Caco-2 (cell line): ENCODE measurements at regions not wholly inside any gene's neighbourhood (a gene's known extent, or its start where the extent isn't known, plus 50 kb on each side); places are given as distances from the start of the nearest gene placed in this dataset.

Source experiments
- BruUV-seq: library from RNA; stranded (reverse); fragments of 400-500 nt; replicated peaks from 2 replicates; lab custom pipeline; 2021; lab: Mats Ljungman, UMichigan
- CTCF ChIA-PET: fragments of 300-600 bp; sonication (Branson Sonifier 250); formaldehyde crosslinking; loops from one replicate; lab custom pipeline; 2022; ENCODE audit warnings: antibody characterized with exemption; lab: Charles Lee
- POLR2A ChIA-PET: fragments of 300-600 bp; sonication (Branson Sonifier 250); formaldehyde crosslinking; loops from one replicate; lab custom pipeline; 2022; ENCODE audit warnings: antibody characterized with exemption; lab: Charles Lee
- DNase-seq, 2 experiments: peaks; one replicate each; pipeline versions ENCODE4 v3.0.0 to v3.0.0-alpha.2; 2020 to 2022
- H3K27me3 ChIP-seq: replicated peaks from 2 replicates; pipeline ENCODE4 v1.6.0; 2011; ENCODE audit warnings: low read length; ENCODE audit not compliant: control insufficient read depth, insufficient read depth
- H3K36me3 ChIP-seq: 2 replicates; pipeline ENCODE4 v1.5.1; 2011; ENCODE audit warnings: low read length; ENCODE audit not compliant: control insufficient read depth, insufficient read depth
- H3K4me1 ChIP-seq: fragments of 250-450 bp; sonication (Bioruptor Pico); 2 replicates; pipeline ENCODE4 v1.5.1; 2020; ENCODE audit warnings: mild to moderate bottlenecking
- H3K4me3 ChIP-seq: 2 replicates; pipeline ENCODE4 v1.5.1; 2011; ENCODE audit warnings: low read depth, mild to moderate bottlenecking, control low read depth, low read length
- H3K9me3 ChIP-seq: fragments of 250-450 bp; sonication (Bioruptor Pico); 2 replicates; pipeline ENCODE4 v1.5.1; 2020; ENCODE audit warnings: mild to moderate bottlenecking, moderate library complexity
- H3K27ac Mint-ChIP-seq: one replicate; pipeline ENCODE4 v1.8.0; 2022; ENCODE audit warnings: mixed read lengths; ENCODE audit not compliant: unreplicated experiment
- H3K27me3 Mint-ChIP-seq: one replicate; pipeline ENCODE4 v1.8.0; 2022; ENCODE audit warnings: mixed read lengths; ENCODE audit not compliant: insufficient read depth, unreplicated experiment
- H3K36me3 Mint-ChIP-seq: one replicate; pipeline ENCODE4 v1.8.0; 2022; ENCODE audit warnings: mild to moderate bottlenecking, mixed read lengths; ENCODE audit not compliant: insufficient read depth, unreplicated experiment
- H3K4me1 Mint-ChIP-seq: one replicate; pipeline ENCODE4 v1.8.0; 2022; ENCODE audit warnings: low read depth, mixed read lengths; ENCODE audit not compliant: unreplicated experiment
- H3K4me3 Mint-ChIP-seq: one replicate; pipeline ENCODE4 v1.8.0; 2022; ENCODE audit warnings: mild to moderate bottlenecking, moderate library complexity, mixed read lengths; ENCODE audit not compliant: unreplicated experiment
- H3K9me3 Mint-ChIP-seq: one replicate; pipeline ENCODE4 v1.8.0; 2022; ENCODE audit warnings: mixed read lengths; ENCODE audit not compliant: unreplicated experiment
- intact Hi-C: fragments of 100-400 bp; cut with micrococcal nuclease; formaldehyde crosslinking; loops from one replicate; pipeline ENCODE4 v1.10.0; 2022; ENCODE audit not compliant: unreplicated experiment
- TF ChIP-seq, protein P1 (sequence below), 2 experiments: fragments of 200-600 bp in 1 of 2; IDR thresholded peaks; 1 replicate in 1 of 2; 2 replicates in 1 of 2; pipeline versions ENCODE4 v1.5.1 to v1.8.0; 2011 to 2022; ENCODE audit warnings: antibody characterized with exemption in 1 of 2, control low read depth in 1 of 2, inconsistent platforms in 1 of 2, low read depth in 1 of 2, low read length in 1 of 2, mild to moderate bottlenecking in 1 of 2, moderate library complexity in 1 of 2; ENCODE audit not compliant: insufficient read depth in 1 of 2, severe bottlenecking in 1 of 2, unreplicated experiment in 1 of 2

DNA sequence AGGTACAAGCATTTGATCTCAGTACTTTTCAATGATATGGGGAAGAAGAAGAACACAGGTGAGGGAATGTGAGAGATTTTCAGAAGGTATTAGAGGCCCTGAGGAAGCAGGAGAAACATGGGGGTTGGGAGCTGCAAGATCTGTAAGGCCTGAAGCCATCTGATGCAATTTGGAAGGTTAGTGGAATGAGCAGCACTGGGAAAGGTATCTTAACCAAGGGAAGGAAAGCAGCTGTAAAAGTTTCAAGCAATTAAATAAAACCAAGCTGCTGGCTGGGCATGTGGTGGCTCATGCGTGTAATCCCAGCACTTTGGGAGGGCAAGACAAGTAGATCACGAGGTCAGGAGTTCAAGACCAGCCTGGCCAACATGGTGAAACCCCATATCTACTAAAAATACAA is 104.4 kb upstream of the PARP11 start:
- Mint-ChIP-seq H3K9me3 (peaks cover 30% of the 10 kb centered on the region), H3K4me1 (peaks cover 15% of the 10 kb centered on the region), H3K27ac (peak overlapping the region; percentile 41), H3K4me3 (no peak overlapping the region), H3K36me3 (peaks cover 5% of the 10 kb centered on the region), H3K27me3 (no peaks in the 10 kb centered on the region)
- TF ChIP-seq, protein P1, sequence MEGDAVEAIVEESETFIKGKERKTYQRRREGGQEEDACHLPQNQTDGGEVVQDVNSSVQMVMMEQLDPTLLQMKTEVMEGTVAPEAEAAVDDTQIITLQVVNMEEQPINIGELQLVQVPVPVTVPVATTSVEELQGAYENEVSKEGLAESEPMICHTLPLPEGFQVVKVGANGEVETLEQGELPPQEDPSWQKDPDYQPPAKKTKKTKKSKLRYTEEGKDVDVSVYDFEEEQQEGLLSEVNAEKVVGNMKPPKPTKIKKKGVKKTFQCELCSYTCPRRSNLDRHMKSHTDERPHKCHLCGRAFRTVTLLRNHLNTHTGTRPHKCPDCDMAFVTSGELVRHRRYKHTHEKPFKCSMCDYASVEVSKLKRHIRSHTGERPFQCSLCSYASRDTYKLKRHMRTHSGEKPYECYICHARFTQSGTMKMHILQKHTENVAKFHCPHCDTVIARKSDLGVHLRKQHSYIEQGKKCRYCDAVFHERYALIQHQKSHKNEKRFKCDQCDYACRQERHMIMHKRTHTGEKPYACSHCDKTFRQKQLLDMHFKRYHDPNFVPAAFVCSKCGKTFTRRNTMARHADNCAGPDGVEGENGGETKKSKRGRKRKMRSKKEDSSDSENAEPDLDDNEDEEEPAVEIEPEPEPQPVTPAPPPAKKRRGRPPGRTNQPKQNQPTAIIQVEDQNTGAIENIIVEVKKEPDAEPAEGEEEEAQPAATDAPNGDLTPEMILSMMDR (IDR thresholded peaks at IDR 0.05; ENCODE audit: insufficient read depth in 1 of 2, low read depth in 1 of 2, low read length in 1 of 2, severe bottlenecking in 1 of 2, unreplicated experiment in 1 of 2), result no peak
- CTCF ChIA-PET, result interaction anchor here (0.6 kb wide), 1 partner anchor 15 kb away, joined by 4 read pairs; no protein-coding TSS in a partner anchor
- H3K4me3 ChIP-seq, result no peak overlapping the region
- intact Hi-C loops, result no loop called here
- no peaks in the 10 kb centered on the region for H3K27me3 ChIP-seq
- H3K4me1 ChIP-seq, result peaks cover 13% of the 10 kb centered on the region
- DNase-seq, result no peak
- POLR2A ChIA-PET, result no interaction called here
- H3K9me3 ChIP-seq, result 0 out of 2 replicates have a peak, but pooled peaks cover 6% of the 10 kb centered on the region
- no peaks in the 10 kb centered on the region for H3K36me3 ChIP-seq
- no TSS peak for BruUV-seq

DNA sequence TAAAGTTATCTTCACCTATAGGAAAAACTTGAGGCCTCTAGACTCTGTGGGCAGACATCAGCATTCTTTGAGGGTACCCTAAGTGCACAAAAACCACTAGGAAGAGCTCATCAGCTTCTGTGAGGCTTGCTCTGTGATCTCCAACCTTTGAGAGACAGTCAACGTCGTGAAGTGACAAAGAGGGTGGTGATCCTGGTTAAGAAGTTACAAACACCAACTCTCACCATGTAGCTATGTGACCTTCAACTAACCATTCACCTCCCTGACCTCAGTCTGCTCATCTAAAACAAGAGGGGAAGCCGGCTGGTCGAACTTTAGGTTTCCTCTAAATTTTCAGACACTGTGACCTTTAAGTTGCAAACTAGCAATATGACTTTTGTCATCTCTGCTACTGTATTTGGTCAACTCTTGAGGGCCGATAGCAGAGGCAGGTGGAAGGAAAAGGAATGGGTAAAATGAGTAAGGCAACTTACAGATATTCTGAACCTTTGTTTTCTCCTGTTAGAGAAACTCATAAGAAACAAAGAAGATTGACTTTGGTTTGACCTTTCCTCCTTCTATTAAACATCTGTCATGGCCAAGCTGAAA is 103.2 kb upstream of the PARP11 start:
- no peak for DNase-seq
- Histone ChIP-seq H3K36me3 (no peaks in the 10 kb centered on the region), H3K9me3 (no peaks in the 10 kb centered on the region), H3K27me3 (no peaks in the 10 kb centered on the region), H3K4me1 (peaks cover 13% of the 10 kb centered on the region), H3K4me3 (no peak overlapping the region)
- ChIA-PET POLR2A (no interaction called here), CTCF (no interaction called here)
- TF ChIP-seq, protein P1 (IDR thresholded peaks at IDR 0.05; ENCODE audit: insufficient read depth in 1 of 2, low read depth in 1 of 2, low read length in 1 of 2, severe bottlenecking in 1 of 2, unreplicated experiment in 1 of 2), result no peak
- BruUV-seq, result no TSS peak
- no peak overlapping the region for H3K27ac Mint-ChIP-seq
- no peak overlapping the region for H3K4me3 Mint-ChIP-seq
- peaks cover 21% of the 10 kb centered on the region for H3K9me3 Mint-ChIP-seq
- no peaks in the 10 kb centered on the region for H3K27me3 Mint-ChIP-seq
- peaks cover 15% of the 10 kb centered on the region for H3K4me1 Mint-ChIP-seq
- no peaks in the 10 kb centered on the region for H3K36me3 Mint-ChIP-seq
- intact Hi-C loops, result no loop called here

DNA sequence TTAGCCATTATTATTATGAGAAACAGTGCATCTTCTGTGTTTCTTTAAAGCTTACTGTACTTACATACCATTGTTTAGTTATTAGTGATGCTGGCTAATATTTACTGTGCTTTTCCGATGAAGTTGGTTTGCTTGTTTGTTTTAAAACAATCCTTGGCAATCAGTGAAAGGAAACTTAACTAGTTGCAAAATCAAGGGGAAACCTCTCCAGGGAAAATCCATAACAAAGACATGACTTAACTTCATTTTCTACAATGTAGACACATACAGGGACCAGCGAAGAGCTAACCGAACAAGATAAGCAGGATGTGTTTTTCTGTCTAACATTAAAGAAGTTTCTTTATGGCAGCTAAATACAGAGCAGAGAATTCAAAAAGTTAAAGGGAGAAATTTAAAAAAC is 102.5 kb upstream of the PARP11 start:
- CTCF ChIA-PET, result no interaction called here
- TF ChIP-seq, protein P1 (IDR thresholded peaks at IDR 0.05; ENCODE audit: insufficient read depth in 1 of 2, low read depth in 1 of 2, low read length in 1 of 2, severe bottlenecking in 1 of 2, unreplicated experiment in 1 of 2), result no peak
- H3K36me3 ChIP-seq, result no peaks in the 10 kb centered on the region
- H3K9me3 Mint-ChIP-seq, result peaks cover 22% of the 10 kb centered on the region
- peaks cover 10% of the 10 kb centered on the region for H3K4me1 ChIP-seq
- POLR2A ChIA-PET, result no interaction called here
- no peaks in the 10 kb centered on the region for H3K27me3 ChIP-seq
- intact Hi-C loops, result no loop called here
- H3K4me3 ChIP-seq, result no peak overlapping the region
- DNase-seq, result no peak
- H3K4me1 Mint-ChIP-seq, result peaks cover 15% of the 10 kb centered on the region
- no peak overlapping the region for H3K27ac Mint-ChIP-seq
- BruUV-seq, result no TSS peak
- H3K36me3 Mint-ChIP-seq, result no peaks in the 10 kb centered on the region
- no peak overlapping the region for H3K4me3 Mint-ChIP-seq
- 0 out of 2 replicates have a peak, but pooled peaks cover 5% of the 10 kb centered on the region for H3K9me3 ChIP-seq
- no peaks in the 10 kb centered on the region for H3K27me3 Mint-ChIP-seq
